Activated CD8-positive, alpha-beta T cell treated with anti-CD3 and anti-CD28 coated beads for 36 hours (primary cell): ENCODE measurements at regions not wholly inside any gene's neighbourhood (a gene's known extent, or its start where the extent isn't known, plus 50 kb on each side); places are given as distances from the start of the nearest gene placed in this dataset.

Experiments used
- ATAC-seq: fragments of 200-7000 bp; cut with Tn5 transposase; one replicate; pipeline ENCODE4 v1.10.0; 2021; ENCODE audit warnings: mild to moderate bottlenecking, moderate library complexity
- CTCF ChIA-PET: fragments of 350-600 bp; sonication (Branson Sonifier 250); formaldehyde crosslinking; loops from one replicate; lab custom pipeline; 2021; ENCODE audit warnings: antibody characterized with exemption; lab: Charles Lee
- POLR2A ChIA-PET: fragments of 350-600 bp; sonication (Branson Sonifier 250); formaldehyde crosslinking; loops from one replicate; lab custom pipeline; 2021; ENCODE audit warnings: antibody characterized with exemption; lab: Charles Lee
- DNase-seq: peaks from one replicate; pipeline ENCODE4 v3.0.0-alpha.2; 2020
- H3K27ac Mint-ChIP-seq: one replicate; pipeline ENCODE4 v1.8.0; 2021; ENCODE audit warnings: mild to moderate bottlenecking, mixed read lengths
- H3K27me3 Mint-ChIP-seq: one replicate; pipeline ENCODE4 v1.8.0; 2021; ENCODE audit warnings: mixed read lengths
- H3K36me3 Mint-ChIP-seq: one replicate; pipeline ENCODE4 v1.8.0; 2021; ENCODE audit warnings: low read depth, mixed read lengths
- H3K4me1 Mint-ChIP-seq: one replicate; pipeline ENCODE4 v1.8.0; 2021; ENCODE audit warnings: low read depth, mixed read lengths
- H3K4me3 Mint-ChIP-seq: one replicate; pipeline ENCODE4 v1.8.0; 2021; ENCODE audit warnings: mild to moderate bottlenecking, moderate library complexity, mixed read lengths
- H3K9me3 Mint-ChIP-seq: one replicate; pipeline ENCODE4 v1.8.0; 2021; ENCODE audit warnings: mixed read lengths
- CTCF ChIP-seq: fragments of 200-600 bp; IDR thresholded peaks from one replicate; pipeline ENCODE4 v1.8.0; 2022; ENCODE audit warnings: antibody characterized with exemption, mild to moderate bottlenecking
- intact Hi-C: fragments of 100-400 bp; cut with micrococcal nuclease; formaldehyde crosslinking; loops from one replicate; pipeline ENCODE4 v1.10.0; 2022

DNA sequence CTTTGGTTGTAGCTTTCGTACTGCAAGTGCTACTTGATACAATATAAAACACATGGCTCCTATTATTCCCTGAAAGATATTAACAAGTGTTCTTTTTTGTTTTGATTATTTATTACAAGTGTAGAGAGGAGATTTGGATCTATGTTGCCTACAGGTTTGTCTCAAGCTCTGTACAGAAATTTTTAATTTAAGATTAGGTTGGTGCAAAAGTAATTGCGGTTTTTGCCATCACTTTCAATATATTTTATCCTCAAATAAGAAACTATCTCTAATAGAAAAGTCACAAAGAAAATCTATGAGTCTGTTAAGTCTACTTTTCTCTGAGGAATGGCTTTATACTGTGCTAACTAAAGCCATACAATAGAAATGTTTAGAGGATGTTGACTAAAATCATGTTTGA, 1086.1 kb downstream of the GRM8 start:
- TF ChIP-seq CTCF = no peak
- Mint-ChIP-seq H3K4me1 (no peaks in the 10 kb centered on the region), H3K4me3 (no peak overlapping the region), H3K36me3 (no peaks in the 10 kb centered on the region), H3K27me3 (no peaks in the 10 kb centered on the region), H3K9me3 (peaks cover 22% of the 10 kb centered on the region), H3K27ac (no peak overlapping the region)
- intact Hi-C loops = no loop called here
- DNase-seq (no peak), ATAC-seq (no peak)
- ChIA-PET POLR2A (no interaction called here), CTCF (no interaction called here)

DNA sequence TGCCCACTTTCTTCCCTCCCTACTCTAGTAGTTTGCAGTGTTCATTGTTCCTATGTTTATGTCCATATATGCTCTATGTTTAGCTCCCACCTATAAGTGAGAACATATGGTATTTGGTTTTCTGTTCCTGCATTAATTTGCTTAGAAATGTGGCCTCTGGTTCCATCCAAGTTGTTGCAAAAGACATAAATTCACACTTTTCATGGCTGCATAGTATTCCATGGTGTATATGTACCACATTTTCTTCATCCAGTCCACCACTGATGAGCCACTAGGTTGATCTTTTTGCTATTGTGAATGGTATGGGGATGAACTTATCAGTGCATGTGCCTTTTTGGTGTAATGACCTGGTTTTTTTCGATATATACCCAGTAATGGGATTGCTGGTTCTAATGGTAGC, 1089.1 kb downstream of the GRM8 start:
- Mint-ChIP-seq H3K27me3 (no peaks in the 10 kb centered on the region), H3K9me3 (peaks cover 21% of the 10 kb centered on the region), H3K36me3 (no peaks in the 10 kb centered on the region), H3K27ac (no peak overlapping the region), H3K4me1 (no peaks in the 10 kb centered on the region), H3K4me3 (no peak overlapping the region)
- POLR2A ChIA-PET = no interaction called here
- ATAC-seq (no peak), DNase-seq (no peak)
- no peak for TF ChIP-seq CTCF
- CTCF ChIA-PET = no interaction called here
- intact Hi-C loops = no loop called here

DNA sequence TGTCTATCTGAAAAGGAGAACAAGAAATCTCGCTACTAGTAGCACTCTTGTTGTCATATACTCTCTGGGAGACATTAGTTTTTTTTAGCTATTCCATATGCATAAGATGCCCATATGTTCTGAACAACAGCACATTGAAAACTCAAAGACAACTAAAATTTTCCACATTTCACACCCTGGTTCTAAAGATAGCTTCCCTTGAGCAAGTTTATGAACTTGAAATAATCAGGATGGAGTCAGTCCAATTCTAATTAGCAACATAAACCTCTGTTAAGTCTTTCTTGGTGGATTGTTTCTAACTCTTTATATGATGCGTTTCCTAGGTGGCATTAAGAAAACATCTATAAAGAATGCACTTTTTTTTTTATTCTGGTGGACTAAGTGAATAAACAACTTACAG, 1095.3 kb downstream of the GRM8 start:
- Mint-ChIP-seq H3K27ac (no peak overlapping the region), H3K4me1 (no peaks in the 10 kb centered on the region), H3K4me3 (no peak overlapping the region), H3K9me3 (peaks cover 5% of the 10 kb centered on the region), H3K36me3 (no peaks in the 10 kb centered on the region), H3K27me3 (no peaks in the 10 kb centered on the region)
- intact Hi-C loops = no loop called here
- ChIA-PET CTCF (no interaction called here), POLR2A (no interaction called here)
- DNase-seq = no peak
- ATAC-seq = no peak
- no peak for TF ChIP-seq CTCF

DNA sequence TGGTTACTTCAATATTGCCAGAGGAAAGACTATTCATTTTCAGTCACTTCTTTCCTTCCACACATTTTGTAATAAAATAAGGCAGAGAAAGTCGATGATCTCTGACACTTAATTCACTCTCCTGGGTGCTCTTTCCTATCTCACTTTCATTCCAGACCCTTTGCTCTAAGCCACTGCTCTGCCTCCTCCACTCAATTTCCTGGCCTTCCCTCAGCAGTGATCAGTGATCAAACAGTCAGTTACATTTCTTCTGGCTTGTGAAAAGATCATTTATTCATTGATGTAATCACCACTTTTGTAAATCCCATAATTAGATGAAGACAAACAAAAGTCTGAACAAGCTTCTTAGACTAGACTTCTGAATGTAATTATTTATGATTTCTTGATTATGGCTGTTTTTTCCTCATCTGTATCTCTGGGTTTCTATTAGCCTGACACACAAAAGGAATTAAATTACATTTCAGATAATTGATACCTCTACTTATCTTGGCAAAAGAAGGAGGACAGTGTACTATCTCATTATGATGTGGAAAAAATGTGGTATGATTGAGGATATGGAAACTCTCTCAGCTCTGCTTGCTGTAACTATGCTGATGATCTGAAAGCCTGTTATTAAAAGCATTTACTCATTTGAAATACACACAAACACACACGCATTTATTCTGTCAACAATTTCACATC, 1102.3 kb downstream of the GRM8 start:
- intact Hi-C loops = no loop called here
- no peak overlapping the region for H3K27ac Mint-ChIP-seq
- H3K36me3 Mint-ChIP-seq = no peaks in the 10 kb centered on the region
- no peaks in the 10 kb centered on the region for H3K27me3 Mint-ChIP-seq
- ATAC-seq = no peak
- peaks cover 2% of the 10 kb centered on the region for H3K9me3 Mint-ChIP-seq
- CTCF ChIA-PET = no interaction called here
- DNase-seq = no peak
- POLR2A ChIA-PET = no interaction called here
- H3K4me3 Mint-ChIP-seq = no peak overlapping the region
- H3K4me1 Mint-ChIP-seq = no peaks in the 10 kb centered on the region
- TF ChIP-seq CTCF = no peak

GRCh38 chr7:126140858-126141466, 1111.8 kb downstream of the GRM8 start:
- ChIA-PET POLR2A (no interaction called here), CTCF (no interaction called here)
- Mint-ChIP-seq H3K4me1 (no peaks in the 10 kb centered on the region), H3K4me3 (no peak overlapping the region), H3K9me3 (peaks cover 6% of the 10 kb centered on the region), H3K27me3 (no peaks in the 10 kb centered on the region), H3K27ac (no peak overlapping the region), H3K36me3 (no peaks in the 10 kb centered on the region)
- intact Hi-C loops = no loop called here
- ATAC-seq (no peak), DNase-seq (no peak)
- TF ChIP-seq CTCF = no peak
